GM21381 (cell line): ENCODE measurements at regions not wholly inside any gene's neighbourhood (a gene's known extent, or its start where the extent isn't known, plus 50 kb on each side); places are given as distances from the start of the nearest gene placed in this dataset.
"Not testable (repeated sequence)": the region's sequence is repeated elsewhere in the genome, so short reads cannot be mapped to it uniquely, and the experiment has no call there.

Source experiments
- ATAC-seq: cut with Tn5 transposase; IDR thresholded peaks from one replicate; pipeline ENCODE4 v1.9.1; 2021; ENCODE audit warnings: mild to moderate bottlenecking, moderate library complexity; ENCODE audit not compliant: unreplicated experiment

- no peak for ATAC-seq
These were observed 1150.7 kb upstream of the CRIM1 start for GRCh38 chr2:35204881-35205280.

DNA sequence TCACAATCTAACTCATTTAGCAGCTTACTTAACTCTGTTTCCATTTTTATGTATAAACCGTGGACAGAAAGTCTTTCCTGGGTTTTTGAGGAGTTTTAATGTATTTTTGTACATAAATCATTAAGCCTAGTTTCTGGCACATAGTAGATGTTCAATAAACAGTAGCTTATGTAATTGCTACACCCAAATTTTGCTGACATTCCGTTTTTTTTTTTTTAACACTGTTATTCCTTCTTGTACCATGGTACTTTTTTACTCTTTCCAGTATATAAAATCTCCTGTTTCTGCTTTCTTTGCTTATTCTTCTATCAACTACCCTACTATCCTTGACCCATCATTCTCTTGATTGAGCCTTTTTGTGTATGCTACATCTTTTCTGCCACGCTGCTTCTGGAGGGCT lies 1151.3 kb upstream of the CRIM1 start:
- no peak for ATAC-seq

- no peak for ATAC-seq
These were observed 1156.3 kb upstream of the CRIM1 start for GRCh38 chr2:35199298-35199697.

GRCh38 chr2:35185861-35186412 lies 1169.6 kb upstream of the CRIM1 start:
- ATAC-seq = no peak

GRCh38 chr2:35184471-35184870 lies 1171.1 kb upstream of the CRIM1 start:
- no peak for ATAC-seq

GRCh38 chr2:35176726-35177125 lies 1178.9 kb upstream of the CRIM1 start:
- not testable (repeated sequence) for ATAC-seq

DNA sequence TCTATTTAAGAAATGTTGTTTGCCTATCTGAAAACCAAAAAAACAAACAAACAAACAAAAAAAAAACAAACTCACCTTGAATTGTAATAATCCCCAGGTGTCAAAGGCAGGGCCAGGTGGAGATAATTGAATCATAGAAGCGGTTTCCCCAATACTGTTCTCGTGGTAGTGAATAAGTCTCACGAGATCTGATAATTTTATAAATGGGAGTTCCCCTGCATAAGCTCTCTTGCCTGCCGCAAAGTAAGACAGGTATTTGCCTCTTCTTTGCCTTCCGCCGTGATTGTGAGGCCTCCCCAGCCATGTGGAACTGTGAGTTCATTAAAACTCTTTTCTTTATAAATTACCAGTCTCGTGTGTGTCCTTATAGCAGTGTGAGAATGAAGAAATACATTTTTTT lies 1180.7 kb upstream of the CRIM1 start:
- ATAC-seq = no peak

DNA sequence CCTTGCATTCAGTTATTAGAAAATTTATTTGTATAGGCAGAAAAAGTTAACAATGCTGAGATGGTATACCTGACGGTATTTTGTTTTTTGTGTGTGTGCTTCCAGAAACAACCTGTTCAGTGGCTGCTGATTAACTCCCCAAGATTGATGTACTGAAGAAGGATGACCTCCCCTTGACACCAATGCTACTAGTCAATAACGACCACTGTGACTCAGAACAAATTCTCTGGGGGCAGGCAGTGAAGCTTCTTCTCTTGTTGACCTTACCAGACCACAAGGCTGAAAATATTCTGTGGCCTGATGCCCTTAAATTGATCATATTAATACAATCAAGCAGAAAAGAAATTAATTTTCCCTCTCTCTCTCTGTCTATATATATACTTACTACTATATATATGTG lies 1182.9 kb upstream of the CRIM1 start:
- ATAC-seq = no peak

GRCh38 chr2:35168351-35168750 lies 1187.2 kb upstream of the CRIM1 start:
- no peak for ATAC-seq

DNA sequence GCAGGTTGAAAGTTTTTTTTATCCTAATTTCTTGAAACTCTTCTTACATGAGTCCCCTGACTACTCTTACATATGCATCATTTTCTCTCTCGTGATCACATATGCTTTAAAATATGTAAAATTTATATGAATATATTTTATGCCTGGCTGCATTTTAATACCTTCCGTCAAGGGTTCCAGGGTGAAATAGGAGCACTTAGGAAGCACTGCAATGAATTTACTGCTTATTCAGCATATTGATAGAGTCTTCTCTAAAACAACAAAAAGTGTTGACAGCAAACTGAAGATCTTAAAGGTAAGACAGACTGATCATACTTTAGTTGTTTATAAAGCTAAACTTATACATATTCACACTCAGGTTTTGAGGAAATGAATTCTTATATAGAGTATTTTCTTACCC lies 1191.6 kb upstream of the CRIM1 start:
- ATAC-seq = no peak

GRCh38 chr2:35160871-35161270 lies 1194.7 kb upstream of the CRIM1 start:
- ATAC-seq = no peak

DNA sequence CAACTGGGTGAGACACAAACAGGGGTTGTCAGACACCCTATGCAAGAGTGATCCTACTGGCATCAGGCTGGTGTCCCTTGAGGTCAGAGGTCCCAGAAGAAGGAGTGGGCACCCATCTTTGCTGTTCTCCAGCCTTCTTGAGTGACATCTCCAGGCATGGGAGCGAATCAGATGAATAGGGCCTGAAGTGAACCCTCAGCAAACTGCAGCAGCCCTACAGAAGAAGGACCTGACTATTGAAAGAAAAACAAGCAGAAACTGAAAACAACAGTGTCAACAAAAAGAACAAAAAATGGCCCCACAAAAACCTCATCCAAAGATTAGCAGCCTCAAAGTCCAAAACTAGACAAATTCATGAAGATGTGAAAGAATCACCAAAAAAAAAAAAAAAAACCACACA lies 1229.7 kb upstream of the CRIM1 start:
- ATAC-seq = no peak

GRCh38 chr2:35125278-35125677 lies 1230.3 kb upstream of the CRIM1 start:
- no peak for ATAC-seq

DNA sequence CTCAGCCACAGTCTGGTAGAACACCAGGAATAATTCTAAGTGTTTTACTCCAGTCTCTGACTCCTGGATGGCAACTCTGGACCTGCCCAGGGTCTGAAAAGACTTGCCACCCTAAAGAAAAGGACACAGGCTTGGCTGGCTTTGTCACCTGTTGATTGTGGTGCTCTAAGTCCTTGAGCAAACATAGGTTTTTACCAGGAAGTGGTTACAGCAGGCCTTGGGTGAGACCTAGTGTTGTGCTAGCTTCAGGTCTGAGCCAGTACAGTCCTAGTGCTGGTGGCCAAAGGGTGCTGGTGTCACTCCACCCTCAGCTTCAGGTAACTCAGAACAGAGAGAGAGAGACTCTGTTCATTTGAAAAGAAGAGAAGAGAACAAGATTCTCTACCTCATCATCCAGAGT lies 1239.4 kb upstream of the CRIM1 start:
- no peak for ATAC-seq

- ATAC-seq = no peak
These were observed 1240.8 kb upstream of the CRIM1 start for GRCh38 chr2:35114765-35115164.

DNA sequence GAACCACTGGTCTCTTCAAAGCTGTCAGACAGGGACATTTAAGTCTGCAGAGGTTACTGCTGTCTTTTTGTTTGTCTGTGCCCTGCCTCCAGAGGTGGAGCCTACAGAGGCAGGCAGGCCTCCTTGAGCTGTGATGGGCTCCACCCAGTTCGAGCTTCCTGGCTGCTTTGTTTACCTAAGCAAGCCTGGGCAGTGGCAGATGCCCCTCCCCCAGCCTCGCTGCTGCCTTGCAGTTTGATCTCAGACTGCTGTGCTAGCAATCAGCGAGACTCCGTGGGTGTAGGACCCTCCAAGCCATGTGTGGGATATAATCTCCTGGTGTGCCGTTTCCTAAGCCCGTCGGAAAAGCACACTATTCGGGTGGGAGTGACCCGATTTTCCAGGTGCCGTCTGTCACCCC lies 1243.2 kb upstream of the CRIM1 start:
- not testable (repeated sequence) for ATAC-seq

GRCh38 chr2:35104309-35104708 lies 1251.3 kb upstream of the CRIM1 start:
- no peak for ATAC-seq

GRCh38 chr2:35099342-35099741 lies 1256.2 kb upstream of the CRIM1 start:
- ATAC-seq = no peak

DNA sequence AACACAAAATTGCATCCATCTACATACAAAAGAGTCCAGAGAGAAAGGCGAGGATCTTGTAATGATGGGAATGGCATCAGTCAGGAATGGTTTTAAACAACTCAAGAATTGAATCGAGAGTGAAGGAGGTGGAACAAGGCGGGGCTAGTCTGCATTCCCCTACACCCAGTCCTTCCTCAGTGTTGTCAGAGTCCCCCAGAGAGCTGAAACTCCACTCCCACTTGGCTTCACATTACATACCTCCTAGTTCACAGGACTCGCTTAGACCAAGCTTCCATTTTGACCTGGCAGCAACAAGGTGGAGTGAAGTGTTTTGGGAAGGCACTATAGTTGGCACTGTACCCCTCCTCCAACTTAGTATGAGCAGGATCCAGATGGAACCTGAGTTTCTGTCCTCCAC lies 1273.5 kb upstream of the CRIM1 start:
- no peak for ATAC-seq

- ATAC-seq = no peak
These were observed 1274.0 kb upstream of the CRIM1 start for GRCh38 chr2:35081622-35082015.

- ATAC-seq = no peak
These were observed 1274.5 kb upstream of the CRIM1 start for GRCh38 chr2:35081001-35081621.

DNA sequence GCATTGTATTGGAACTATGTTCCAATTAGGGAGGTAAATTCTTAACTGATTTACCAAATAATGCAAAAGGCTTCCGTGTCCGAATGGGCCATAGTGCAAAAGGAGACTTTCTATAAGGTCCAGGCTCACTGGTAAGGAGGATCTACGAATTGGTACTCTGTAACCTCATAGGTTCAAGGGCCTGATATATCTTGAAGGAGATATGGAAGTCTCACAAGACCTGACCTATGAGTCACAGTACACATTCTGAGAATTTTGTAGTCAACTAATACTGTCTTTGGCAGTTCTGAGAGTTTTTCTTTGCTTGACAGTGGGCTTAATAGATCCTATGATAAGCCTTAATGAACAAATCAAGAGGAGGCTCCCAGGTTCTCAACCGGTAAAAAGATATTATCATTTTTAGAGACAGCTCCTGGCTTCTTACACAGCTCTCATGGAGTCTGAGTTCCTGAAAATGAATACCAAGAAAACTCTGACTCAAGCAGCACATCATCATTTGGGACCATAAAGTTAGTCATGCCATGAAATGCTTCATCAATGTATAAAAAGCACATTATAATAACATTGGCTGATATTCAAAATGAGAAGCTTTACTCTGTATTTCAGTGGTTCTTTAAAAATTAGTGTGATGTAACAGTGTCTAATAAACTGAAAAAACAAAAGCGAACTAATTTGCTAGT lies 1275.2 kb upstream of the CRIM1 start:
- no peak for ATAC-seq

DNA sequence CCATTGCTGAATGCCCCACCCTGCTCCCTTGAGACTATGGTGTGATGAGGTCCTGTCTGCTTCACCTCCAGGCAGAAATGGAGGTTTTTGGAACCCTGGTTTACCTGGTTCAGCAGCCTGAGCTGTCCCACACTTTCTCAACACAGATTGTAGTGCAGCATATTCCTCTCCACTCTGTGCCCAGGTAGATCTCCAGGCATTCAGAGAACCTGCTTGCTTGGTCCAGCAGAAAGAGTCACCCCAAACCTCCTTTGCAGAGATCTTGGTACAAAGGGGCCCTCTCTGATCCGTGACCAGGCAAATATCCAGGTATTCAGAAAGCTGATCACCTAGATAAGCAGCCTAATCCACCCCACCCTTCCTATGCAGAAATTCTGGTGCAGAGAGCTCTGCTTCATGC lies 1288.2 kb upstream of the CRIM1 start:
- ATAC-seq = no peak
